Right lobe of liver (tissue), 4 donors: ENCODE measurements at regions not wholly inside any gene's neighbourhood (a gene's known extent, or its start where the extent isn't known, plus 50 kb on each side); places are given as distances from the start of the nearest gene placed in this dataset.

Experiments
- CTCF ChIP-seq, 4 donors: fragments of 200-600 bp in 3 of 4; fragments of 450-650 bp in 1 of 4; IDR thresholded peaks; one replicate each; pipeline versions ENCODE4 v1.5.1 to v1.8.0; 2016 to 2022; ENCODE audit warnings: antibody characterized with exemption in 4 of 4, mild to moderate bottlenecking in 2 of 4
- POLR2A ChIP-seq: fragments of 450-650 bp; IDR thresholded peaks from one replicate; pipeline ENCODE4 v1.6.1; 2017; ENCODE audit warnings: antibody characterized with exemption, mild to moderate bottlenecking
- donor health status: DM: no; HTN: no; CAD: no.
- donor health status: DM: no; HTN: no; CAD: no.
- donor health status: DM: no; HTN: yes; CAD: no.

- TF ChIP-seq CTCF (IDR thresholded peaks at IDR 0.05) = no peak
- TF ChIP-seq POLR2A = no peak
Observed at GRCh38 chr5:125103459-125103858, 357.0 kb upstream of the ZNF608 start.
